Uterus (tissue), 3 donors: ENCODE measurements at regions not wholly inside any gene's neighbourhood (a gene's known extent, or its start where the extent isn't known, plus 50 kb on each side); places are given as distances from the start of the nearest gene placed in this dataset.
A peak's percentile ranks its signal among the peaks of the same experiment; 100 is the strongest.

Experiments used
- DNase-seq, 2 donors: peaks; one replicate each; pipeline ENCODE4 v3.0.0-alpha.2; 2019 to 2020
- H3K27ac ChIP-seq, 2 donors: fragments of 200-600 bp; sonication (generic); 1 replicate in 1 of 2; 2 replicates in 1 of 2; pipeline ENCODE4 v1.5.1; 2016 to 2018
- H3K27me3 ChIP-seq, 2 donors: fragments of 200-600 bp; sonication (generic); one replicate each; pipeline ENCODE4 v1.5.1; 2018 to 2019; ENCODE audit warnings: control low read depth in 1 of 2
- H3K36me3 ChIP-seq, 2 donors: fragments of 200-600 bp; sonication (generic); one replicate each; pipeline ENCODE4 v1.5.1; 2019; ENCODE audit warnings: control low read depth in 1 of 2
- H3K4me1 ChIP-seq, 2 donors: fragments of 200-600 bp; sonication (generic); one replicate each; pipeline ENCODE4 v1.5.1; 2018 to 2019; ENCODE audit warnings: control low read depth in 1 of 2
- H3K4me3 ChIP-seq, 2 donors: fragments of 200-600 bp; sonication (generic); 1 replicate in 1 of 2; 2 replicates in 1 of 2; pipeline ENCODE4 v1.5.1; 2018 to 2019; ENCODE audit warnings: mild to moderate bottlenecking in 1 of 2
- H3K9me3 ChIP-seq, 2 donors: fragments of 200-600 bp; sonication (generic); one replicate each; pipeline ENCODE4 v1.5.1; 2019; ENCODE audit warnings: control low read depth in 1 of 2
- CTCF ChIP-seq, 4 experiments: fragments of 200-600 bp in 2 of 4; fragments of 450-650 bp in 2 of 4; sonication (generic) in 2 of 4; IDR thresholded peaks; one replicate each; pipeline ENCODE4 v1.5.1; 2016 to 2019; ENCODE audit warnings: antibody characterized with exemption in 4 of 4, mild to moderate bottlenecking in 2 of 4, moderate library complexity in 1 of 4
- POLR2A ChIP-seq, 2 donors: fragments of 450-650 bp; IDR thresholded peaks; one replicate each; pipeline ENCODE4 v1.6.1; 2016; ENCODE audit warnings: antibody characterized with exemption in 2 of 2, mild to moderate bottlenecking in 1 of 2, moderate library complexity in 1 of 2
- intact Hi-C: fragments of 100-400 bp; cut with DNase I; formaldehyde crosslinking; loops from one replicate; pipeline ENCODE4 v1.15.1; 2023; ENCODE audit warnings: low total_unique reads
- donor health status: DM: yes; HTN: yes; CAD: no.

GRCh38 chr2:160920791-160921303 is 239.4 kb upstream of the TANK start:
- Histone ChIP-seq H3K27me3 (no peaks in the 10 kb centered on the region), H3K9me3 (no peaks in the 10 kb centered on the region), H3K27ac (peak overlapping the region; percentile 70 to 84), H3K36me3 (no peaks in the 10 kb centered on the region), H3K4me1 (no peaks in the 10 kb centered on the region), H3K4me3 (no peak overlapping the region)
- intact Hi-C loops: no loop called here
- peak; percentile 54 to 79 for DNase-seq
- TF ChIP-seq POLR2A (IDR thresholded peaks at IDR 0.05) (no peak), CTCF (IDR thresholded peaks at IDR 0.05) (no peak)

DNA sequence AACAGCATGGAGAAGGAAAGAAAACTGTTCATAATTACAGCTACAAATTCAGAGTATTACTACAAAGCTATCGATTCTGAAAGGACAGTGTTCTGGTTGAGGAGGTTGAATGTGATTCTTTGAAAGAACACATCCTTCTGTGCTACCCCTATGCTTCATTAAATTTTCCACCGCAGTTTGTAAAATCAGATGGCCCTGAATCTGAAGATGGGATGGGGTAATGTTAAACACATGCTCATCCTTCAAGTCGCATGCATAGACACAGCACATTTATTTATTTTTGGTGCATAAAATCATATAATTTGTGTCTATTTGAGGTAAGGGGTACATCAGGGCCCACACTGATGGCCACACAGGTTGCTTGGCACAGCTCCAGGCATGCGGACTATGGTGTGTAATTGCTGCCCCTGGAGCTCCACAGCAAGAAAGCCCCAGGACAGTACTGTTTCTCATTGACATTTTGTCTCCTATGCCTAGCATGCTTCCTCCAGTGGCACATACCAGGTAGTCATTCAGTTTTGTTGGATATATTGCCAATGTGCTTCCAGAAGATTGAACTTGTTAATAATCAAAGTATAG is 238.8 kb upstream of the TANK start:
- Histone ChIP-seq H3K4me3 (no peak overlapping the region), H3K4me1 (no peaks in the 10 kb centered on the region), H3K36me3 (no peaks in the 10 kb centered on the region), H3K27me3 (no peaks in the 10 kb centered on the region), H3K9me3 (no peaks in the 10 kb centered on the region), H3K27ac (peak overlapping the region; percentile 70 to 84)
- no peak for TF ChIP-seq CTCF (IDR thresholded peaks at IDR 0.05)
- no peak for TF ChIP-seq POLR2A (IDR thresholded peaks at IDR 0.05)
- DNase-seq: peak in 1 of 2 donors; percentile 45
- intact Hi-C loops: no loop called here

DNA sequence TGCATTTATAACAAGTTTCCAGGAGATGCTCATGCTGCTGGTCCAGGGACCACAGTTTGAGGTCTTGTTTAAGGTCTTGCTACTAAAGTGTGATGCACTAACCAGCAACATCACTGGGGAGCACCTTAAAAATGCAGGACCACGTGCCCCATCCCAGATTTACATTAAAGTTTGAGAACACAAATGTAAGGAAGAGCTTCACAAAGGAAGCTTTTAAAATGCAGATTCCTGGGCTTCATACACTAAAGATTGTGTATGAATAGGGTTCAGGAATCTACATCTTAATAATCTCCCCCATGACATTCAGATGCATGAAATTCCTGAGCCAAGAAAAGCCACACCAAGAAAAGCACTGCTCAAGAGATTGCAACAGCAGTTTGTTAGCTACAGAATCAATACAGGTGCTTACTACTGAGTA is 235.3 kb upstream of the TANK start:
- Histone ChIP-seq H3K36me3 (no peaks in the 10 kb centered on the region), H3K4me1 (no peaks in the 10 kb centered on the region), H3K27ac (no peak overlapping the region), H3K4me3 (no peak overlapping the region), H3K9me3 (no peaks in the 10 kb centered on the region), H3K27me3 (no peaks in the 10 kb centered on the region)
- DNase-seq: no peak
- intact Hi-C loops: no loop called here
- TF ChIP-seq CTCF (IDR thresholded peaks at IDR 0.05) (no peak), POLR2A (IDR thresholded peaks at IDR 0.05) (no peak)

DNA sequence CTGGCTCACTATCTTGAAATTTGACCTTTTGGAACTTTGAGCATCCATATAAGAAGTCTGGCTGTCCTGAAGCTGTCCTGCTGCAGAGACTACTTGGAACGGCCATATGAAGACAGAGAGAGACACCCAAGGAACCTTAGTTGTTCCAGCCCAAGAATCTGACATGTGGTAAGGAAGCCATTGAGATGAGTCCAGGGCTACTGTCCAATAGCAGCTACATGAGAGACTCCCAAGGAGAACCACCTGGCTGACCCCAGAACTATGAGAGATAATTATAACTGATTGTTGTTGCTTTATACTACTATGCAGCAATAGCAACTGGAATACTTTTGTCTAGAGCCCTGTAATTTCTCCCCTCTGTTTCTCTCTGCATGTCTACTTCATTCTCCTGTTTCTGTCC is 234.3 kb upstream of the TANK start:
- TF ChIP-seq POLR2A (IDR thresholded peaks at IDR 0.05): no peak
- no peak for TF ChIP-seq CTCF (IDR thresholded peaks at IDR 0.05)
- no peaks in the 10 kb centered on the region for H3K27me3 ChIP-seq
- H3K36me3 ChIP-seq: no peaks in the 10 kb centered on the region
- no peak for DNase-seq
- intact Hi-C loops: no loop called here
- no peaks in the 10 kb centered on the region for H3K4me1 ChIP-seq
- no peak overlapping the region for H3K4me3 ChIP-seq
- no peak overlapping the region for H3K27ac ChIP-seq
- H3K9me3 ChIP-seq: no peaks in the 10 kb centered on the region

DNA sequence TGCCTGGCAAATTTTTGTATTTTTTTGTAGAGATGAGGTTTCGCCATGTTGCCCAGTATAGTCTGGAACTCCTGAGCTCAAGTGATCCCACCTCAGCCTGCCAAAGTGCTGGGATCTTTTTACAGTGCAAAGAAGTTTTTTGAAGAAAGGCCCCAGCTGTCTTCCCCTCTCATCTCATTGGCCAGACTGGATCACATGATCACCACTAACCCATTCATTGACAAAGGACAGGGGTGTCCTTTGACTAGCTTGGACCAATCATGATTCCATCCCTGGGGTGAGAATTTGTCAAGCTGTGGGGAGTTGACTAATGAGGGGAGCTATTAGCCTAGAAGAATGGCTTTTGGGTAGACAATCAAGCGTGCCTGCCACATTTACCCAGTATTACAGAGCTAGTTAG is 232.9 kb upstream of the TANK start:
- TF ChIP-seq CTCF (IDR thresholded peaks at IDR 0.05) (no peak), POLR2A (IDR thresholded peaks at IDR 0.05) (no peak)
- intact Hi-C loops: no loop called here
- DNase-seq: no peak

More for the DNA sequence above, 232.9 kb upstream of the TANK start:
- Histone ChIP-seq H3K4me1 (no peaks in the 10 kb centered on the region), H3K9me3 (no peaks in the 10 kb centered on the region), H3K27ac (no peak overlapping the region), H3K4me3 (no peak overlapping the region), H3K36me3 (no peaks in the 10 kb centered on the region), H3K27me3 (no peaks in the 10 kb centered on the region)
